HG03066 (cell line): ENCODE measurements at regions not wholly inside any gene's neighbourhood (a gene's known extent, or its start where the extent isn't known, plus 50 kb on each side); places are given as distances from the start of the nearest gene placed in this dataset.

Experiments
- ATAC-seq: cut with Tn5 transposase; IDR thresholded peaks from one replicate; pipeline ENCODE4 v1.9.1; 2021; ENCODE audit warnings: low read depth; ENCODE audit not compliant: unreplicated experiment

- ATAC-seq, result no peak
These were observed 433.2 kb upstream of the TNP1 start for GRCh38 chr2:217293046-217293445.

DNA sequence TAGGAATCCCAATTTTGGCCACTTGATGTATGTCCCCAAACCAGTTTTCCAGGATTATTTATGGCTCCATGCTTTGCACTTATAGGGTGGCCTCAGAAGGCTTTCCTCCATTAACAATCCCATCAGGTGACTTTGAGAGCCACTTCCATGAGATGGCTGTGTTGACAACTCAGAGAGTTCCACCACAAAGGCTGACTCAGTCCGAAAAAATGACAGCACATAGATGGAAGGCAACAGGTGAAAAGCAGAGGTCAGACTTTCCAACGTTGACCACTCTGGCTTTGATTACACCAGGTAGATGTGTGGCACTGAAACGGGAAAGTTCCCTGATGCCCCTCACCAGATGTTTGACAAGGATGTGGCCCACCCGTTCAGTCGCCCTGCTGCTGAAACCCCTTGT is 431.4 kb upstream of the TNP1 start:
- ATAC-seq, result no peak

GRCh38 chr2:217290467-217290866 is 430.6 kb upstream of the TNP1 start:
- ATAC-seq, result no peak

DNA sequence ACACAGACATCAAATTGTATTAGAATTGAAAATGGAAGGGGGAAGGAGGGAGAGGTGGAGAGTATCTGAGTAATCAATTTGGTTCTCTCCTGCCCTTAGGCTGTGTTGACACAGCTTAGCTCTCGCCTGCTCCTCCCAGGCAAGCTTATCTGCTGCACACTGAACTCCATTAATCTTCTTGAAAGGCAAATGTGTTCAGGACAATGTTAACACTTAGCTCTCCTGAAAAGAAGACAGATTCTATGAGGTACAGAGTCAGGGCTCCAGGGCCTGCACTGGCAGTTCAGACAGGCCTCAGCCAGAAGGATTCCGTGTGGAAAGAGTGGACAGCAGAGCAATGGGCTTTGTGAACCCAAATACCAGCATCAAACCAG is 430.0 kb upstream of the TNP1 start:
- no peak for ATAC-seq

DNA sequence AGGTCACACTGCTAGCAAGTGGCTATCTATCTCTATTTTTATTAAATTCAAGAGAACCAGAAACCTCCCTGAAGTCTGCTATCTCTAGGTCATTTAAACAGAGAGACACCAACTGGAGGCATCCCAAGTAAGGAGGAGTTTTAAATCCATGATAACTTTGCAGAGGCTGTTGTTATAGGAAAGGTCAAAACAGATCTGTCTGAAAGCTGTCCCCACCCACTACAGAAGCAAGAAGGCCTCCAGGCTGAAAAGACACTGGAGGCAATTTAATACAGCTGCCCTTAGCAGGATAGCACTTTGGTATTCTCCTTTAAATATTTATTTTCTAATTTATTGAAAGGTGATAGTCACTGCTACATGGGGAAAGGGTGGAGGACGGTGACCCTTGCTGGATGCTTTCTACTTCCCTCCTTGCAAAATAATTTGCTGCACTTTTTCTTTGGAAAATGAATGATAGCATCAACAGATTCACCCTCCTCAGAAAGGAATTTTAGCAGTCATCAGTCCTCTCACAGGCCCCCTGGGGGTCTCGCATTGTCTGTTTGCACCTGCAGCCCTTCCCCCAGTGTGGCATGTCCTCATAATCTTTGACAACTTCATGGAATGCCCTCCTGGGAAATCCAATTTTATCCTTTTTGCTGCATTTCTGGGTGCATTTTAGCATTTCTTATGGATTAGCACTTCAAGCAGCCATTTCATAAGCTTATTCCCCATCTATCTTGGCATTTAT is 429.5 kb upstream of the TNP1 start:
- ATAC-seq, result no peak

GRCh38 chr2:217288472-217289063 is 428.7 kb upstream of the TNP1 start:
- ATAC-seq, result no peak

GRCh38 chr2:217286833-217287232 is 427.0 kb upstream of the TNP1 start:
- no peak for ATAC-seq

DNA sequence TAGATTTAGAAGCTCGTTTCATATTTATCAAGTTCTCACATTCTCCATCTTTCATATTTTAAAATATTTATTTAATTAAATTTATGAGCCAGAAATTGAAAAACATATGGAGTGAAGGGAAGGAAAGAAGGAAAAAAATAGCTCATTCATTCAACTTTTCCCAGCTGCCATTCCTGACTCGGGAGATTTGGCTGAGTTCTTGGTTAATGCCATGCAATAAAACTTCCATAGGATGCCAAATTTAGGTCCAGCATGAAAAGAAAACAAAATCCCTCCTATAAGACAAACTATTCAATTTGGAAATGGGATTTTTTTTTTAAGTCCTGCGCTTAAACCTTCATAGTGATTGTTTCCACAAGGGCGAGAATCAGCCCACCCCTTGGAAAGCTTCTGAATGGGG is 426.1 kb upstream of the TNP1 start:
- no peak for ATAC-seq

- no peak for ATAC-seq
These were observed 423.6 kb upstream of the TNP1 start for GRCh38 chr2:217283460-217283859.

DNA sequence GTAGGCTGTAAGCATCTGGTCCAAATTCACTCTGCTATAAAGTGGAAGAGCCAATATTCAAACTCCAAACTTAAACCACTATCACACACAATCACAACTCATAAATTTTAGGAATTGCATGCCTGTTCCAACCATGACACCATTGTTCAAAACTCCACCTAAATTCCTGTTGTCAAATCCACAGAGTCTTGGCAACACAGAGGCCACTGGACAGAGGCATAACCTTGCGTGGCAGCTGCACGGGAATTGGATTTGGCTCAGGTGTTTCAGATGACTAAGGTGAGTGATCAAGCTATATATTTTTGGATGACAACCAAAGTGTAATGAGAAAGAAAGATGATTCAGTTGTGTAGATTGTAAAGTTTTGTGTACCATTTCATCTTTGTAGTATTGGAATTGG is 422.7 kb upstream of the TNP1 start:
- ATAC-seq, result no peak

GRCh38 chr2:217279556-217279955 is 419.7 kb upstream of the TNP1 start:
- ATAC-seq, result no peak

DNA sequence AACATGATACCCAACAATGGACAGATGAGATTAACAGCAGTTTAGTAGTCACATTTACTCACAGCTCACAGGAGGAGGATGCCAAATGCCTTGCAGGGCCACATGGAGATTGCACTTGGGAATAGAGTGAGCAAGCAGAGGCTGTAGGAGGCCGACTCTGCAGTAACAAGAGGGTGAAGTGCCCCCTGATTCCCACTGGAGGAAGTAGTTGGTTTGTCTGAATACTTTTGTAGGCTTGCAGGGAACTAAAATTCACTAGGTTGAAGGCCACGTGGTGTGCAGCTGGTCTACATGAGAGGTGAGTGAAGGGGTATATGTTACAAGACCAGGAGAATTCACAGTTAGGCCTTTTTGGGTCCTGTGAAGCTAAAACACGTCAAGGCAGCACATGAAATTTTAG is 419.3 kb upstream of the TNP1 start:
- ATAC-seq, result no peak

DNA sequence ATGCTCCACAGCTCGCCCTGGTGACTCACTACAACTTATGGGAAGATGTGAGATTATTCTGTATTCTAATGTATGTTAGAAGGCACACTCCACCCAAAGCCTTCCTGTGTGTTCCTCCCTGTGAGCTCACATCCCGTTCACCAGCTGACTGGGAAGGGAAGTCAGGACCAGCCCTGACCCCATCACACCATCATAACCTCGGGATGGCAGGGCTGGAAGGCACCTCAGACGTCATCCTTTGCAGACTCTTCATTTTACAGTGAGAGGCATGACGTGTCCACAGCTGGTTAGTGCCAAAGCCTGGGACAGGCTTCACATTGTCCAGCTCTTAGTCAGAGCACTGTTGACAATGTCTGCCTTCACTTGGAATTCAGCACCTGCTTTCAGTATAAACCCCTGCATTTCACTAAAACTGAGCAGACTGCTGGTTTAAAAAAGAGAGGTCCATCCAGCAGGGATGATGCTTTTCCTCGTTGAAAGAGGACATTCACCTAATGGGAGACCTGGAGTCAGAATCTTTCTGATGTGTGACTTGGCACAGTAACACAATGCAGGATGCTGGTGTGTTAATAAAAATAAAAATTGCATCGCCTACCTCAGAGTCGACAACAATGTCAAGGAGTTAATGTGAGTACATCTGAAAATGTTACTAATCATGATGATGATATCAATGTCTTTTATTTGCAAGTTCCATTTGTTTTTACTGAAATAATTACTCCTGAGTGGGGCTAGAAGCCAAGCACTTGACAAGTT is 418.0 kb upstream of the TNP1 start:
- ATAC-seq, result no peak

- ATAC-seq, result no peak
These were observed 416.6 kb upstream of the TNP1 start for GRCh38 chr2:217276433-217276832.

- ATAC-seq, result no peak
These were observed 415.2 kb upstream of the TNP1 start for GRCh38 chr2:217275091-217275490.

DNA sequence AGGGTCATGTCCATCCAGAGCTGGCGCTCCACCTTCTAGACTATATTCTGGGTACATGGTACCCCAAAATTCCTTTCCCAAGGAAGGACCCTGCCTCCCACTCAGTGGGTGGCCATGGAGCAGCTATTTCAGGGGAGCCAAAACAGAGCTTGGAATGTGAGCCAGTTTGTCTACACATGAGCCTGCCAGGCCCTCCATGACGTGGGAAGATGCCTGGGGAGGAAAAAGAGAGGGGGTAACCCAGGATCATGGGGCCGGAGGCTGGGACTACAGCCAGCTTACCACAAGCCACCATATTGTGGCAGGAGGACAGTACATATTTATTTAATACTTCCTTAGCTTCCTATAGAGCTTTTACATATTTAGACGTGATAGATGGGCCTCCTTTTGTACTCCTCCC is 414.7 kb upstream of the TNP1 start:
- ATAC-seq, result no peak

DNA sequence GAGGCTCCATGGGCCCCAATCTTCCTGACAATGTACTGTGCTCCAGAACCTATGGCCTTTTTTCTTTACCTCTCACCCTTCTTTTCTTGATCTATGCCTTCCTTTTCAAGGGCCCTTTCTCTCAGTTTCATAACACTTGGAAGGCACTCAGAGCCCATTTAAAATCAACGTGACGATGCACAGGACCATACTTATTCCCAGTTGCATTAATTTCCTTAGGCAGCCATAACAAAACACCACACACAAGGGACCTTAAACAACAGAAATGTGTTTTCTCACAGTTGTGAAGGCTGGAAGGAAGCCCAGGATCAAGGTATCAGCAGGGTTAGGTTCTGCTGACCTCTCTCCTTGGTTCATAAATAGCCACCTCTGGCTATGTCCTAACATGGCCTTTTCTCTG is 414.0 kb upstream of the TNP1 start:
- no peak for ATAC-seq

- ATAC-seq, result no peak
These were observed 413.3 kb upstream of the TNP1 start for GRCh38 chr2:217273162-217273561.

GRCh38 chr2:217271813-217272212 is 411.9 kb upstream of the TNP1 start:
- no peak for ATAC-seq

GRCh38 chr2:217270485-217271121 is 410.7 kb upstream of the TNP1 start:
- no peak for ATAC-seq

DNA sequence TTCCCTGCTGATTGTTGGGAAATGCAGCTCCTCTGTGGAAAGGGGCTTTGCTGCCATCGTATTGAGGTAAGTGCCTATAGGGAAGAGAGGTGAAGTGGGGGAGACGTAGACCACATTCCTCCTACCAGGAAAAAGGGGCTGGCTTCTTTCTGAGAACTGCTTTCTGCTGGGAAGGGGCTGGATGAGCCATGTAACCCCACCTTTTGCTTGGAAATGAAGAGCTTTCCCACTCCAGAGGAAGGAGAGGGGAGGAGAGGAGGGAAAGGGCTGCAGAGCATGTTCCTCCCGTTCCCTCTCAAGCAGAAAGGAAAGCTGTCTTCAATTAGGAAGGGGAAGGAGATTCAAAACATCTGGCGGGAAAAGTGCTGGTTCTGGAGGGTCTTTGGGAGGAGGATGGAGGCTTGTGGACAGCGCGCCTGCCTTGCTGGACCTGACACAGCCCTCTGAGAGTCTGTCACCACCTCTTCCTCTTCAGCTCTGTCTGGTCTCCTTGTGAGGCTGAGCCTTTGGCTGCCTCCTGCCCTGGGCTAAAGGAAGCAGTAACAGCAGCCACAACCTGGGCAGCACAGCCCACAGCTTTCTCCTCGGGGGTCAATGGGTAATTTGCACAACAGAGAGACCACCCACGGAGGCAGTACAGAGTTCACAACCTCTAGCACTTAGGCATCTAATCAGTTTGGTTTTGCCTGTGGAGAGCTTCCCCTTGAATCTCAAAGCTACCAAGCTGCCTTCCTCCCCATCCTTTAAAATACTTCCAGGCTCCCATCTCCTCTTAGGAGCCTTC is 410.0 kb upstream of the TNP1 start:
- ATAC-seq, result no peak
